MG63 (cell line): ENCODE measurements at regions not wholly inside any gene's neighbourhood (a gene's known extent, or its start where the extent isn't known, plus 50 kb on each side); places are given as distances from the start of the nearest gene placed in this dataset.

ENCODE experiments used
- DNase-seq: peaks from one replicate; pipeline ENCODE4 v3.0.0-alpha.2; 2020
- H3K27me3 ChIP-seq: fragments of 250-450 bp; sonication (Bioruptor Pico); 2 replicates; pipeline ENCODE4 v1.5.1; 2020; ENCODE audit warnings: mild to moderate bottlenecking, moderate library complexity
- H3K36me3 ChIP-seq: fragments of 250-450 bp; sonication (Bioruptor Pico); 2 replicates; pipeline ENCODE4 v1.5.1; 2020; ENCODE audit warnings: mild to moderate bottlenecking, moderate library complexity
- H3K4me3 ChIP-seq: fragments of 250-450 bp; sonication (Bioruptor Pico); 2 replicates; pipeline ENCODE4 v1.5.1; 2020; ENCODE audit warnings: mild to moderate bottlenecking, moderate library complexity
- H3K9me3 ChIP-seq: fragments of 250-450 bp; sonication (Bioruptor Pico); 2 replicates; pipeline ENCODE4 v1.5.1; 2020; ENCODE audit warnings: mild to moderate bottlenecking, moderate library complexity

- no peak overlapping the region for H3K4me3 ChIP-seq
- no peaks in the 10 kb centered on the region for H3K27me3 ChIP-seq
- no peak for DNase-seq
These were observed 342.8 kb upstream of the RAB6C start for GRCh38 chr2:129636692-129637091.

GRCh38 chr2:129641371-129641770, 338.1 kb upstream of the RAB6C start:
- no peak for DNase-seq
- no peak overlapping the region for H3K4me3 ChIP-seq
- no peaks in the 10 kb centered on the region for H3K36me3 ChIP-seq
- no peaks in the 10 kb centered on the region for H3K27me3 ChIP-seq
- no peaks in the 10 kb centered on the region for H3K9me3 ChIP-seq

More at GRCh38 chr2:129636692-129637091, 342.8 kb upstream of the RAB6C start:
- Histone ChIP-seq H3K36me3 (no peaks in the 10 kb centered on the region), H3K9me3 (no peaks in the 10 kb centered on the region)

- H3K36me3 ChIP-seq = no peaks in the 10 kb centered on the region
- no peak for DNase-seq
- no peaks in the 10 kb centered on the region for H3K9me3 ChIP-seq
- H3K27me3 ChIP-seq = no peaks in the 10 kb centered on the region
- H3K4me3 ChIP-seq = no peak overlapping the region
These were observed 336.9 kb upstream of the RAB6C start for GRCh38 chr2:129642526-129643043.

GRCh38 chr2:129645335-129645734, 334.1 kb upstream of the RAB6C start:
- no peak for DNase-seq

GRCh38 chr2:129646107-129646506, 333.4 kb upstream of the RAB6C start:
- Histone ChIP-seq H3K27me3 (no peaks in the 10 kb centered on the region), H3K4me3 (no peak overlapping the region), H3K9me3 (no peaks in the 10 kb centered on the region), H3K36me3 (no peaks in the 10 kb centered on the region)
- DNase-seq = no peak

More at GRCh38 chr2:129645335-129645734, 334.1 kb upstream of the RAB6C start:
- H3K9me3 ChIP-seq = no peaks in the 10 kb centered on the region
- H3K4me3 ChIP-seq = no peak overlapping the region
- no peaks in the 10 kb centered on the region for H3K36me3 ChIP-seq
- H3K27me3 ChIP-seq = no peaks in the 10 kb centered on the region

- Histone ChIP-seq H3K9me3 (no peaks in the 10 kb centered on the region), H3K27me3 (no peaks in the 10 kb centered on the region), H3K4me3 (no peak overlapping the region), H3K36me3 (no peaks in the 10 kb centered on the region)
- DNase-seq = no peak
These were observed 326.2 kb upstream of the RAB6C start for GRCh38 chr2:129653246-129653645.

GRCh38 chr2:129654331-129654730, 325.1 kb upstream of the RAB6C start:
- Histone ChIP-seq H3K9me3 (no peaks in the 10 kb centered on the region), H3K36me3 (no peaks in the 10 kb centered on the region), H3K27me3 (no peaks in the 10 kb centered on the region), H3K4me3 (no peak overlapping the region)
- no peak for DNase-seq

- Histone ChIP-seq H3K9me3 (no peaks in the 10 kb centered on the region), H3K27me3 (no peaks in the 10 kb centered on the region), H3K4me3 (no peak overlapping the region), H3K36me3 (no peaks in the 10 kb centered on the region)
- no peak for DNase-seq
These were observed 323.3 kb upstream of the RAB6C start for GRCh38 chr2:129656081-129656598.

- DNase-seq = no peak
- H3K27me3 ChIP-seq = no peaks in the 10 kb centered on the region
- H3K9me3 ChIP-seq = no peaks in the 10 kb centered on the region
- H3K4me3 ChIP-seq = no peak overlapping the region
- no peaks in the 10 kb centered on the region for H3K36me3 ChIP-seq
These were observed 321.0 kb upstream of the RAB6C start for GRCh38 chr2:129658430-129658829.

- Histone ChIP-seq H3K9me3 (no peaks in the 10 kb centered on the region), H3K27me3 (no peaks in the 10 kb centered on the region), H3K36me3 (no peaks in the 10 kb centered on the region), H3K4me3 (no peak overlapping the region)
- no peak for DNase-seq
These were observed 317.5 kb upstream of the RAB6C start for GRCh38 chr2:129661935-129662334.

GRCh38 chr2:129667577-129667976, 311.9 kb upstream of the RAB6C start:
- no peak for DNase-seq
- Histone ChIP-seq H3K27me3 (no peaks in the 10 kb centered on the region), H3K9me3 (no peaks in the 10 kb centered on the region), H3K4me3 (no peak overlapping the region), H3K36me3 (no peaks in the 10 kb centered on the region)

- no peak for DNase-seq
- no peaks in the 10 kb centered on the region for H3K36me3 ChIP-seq
- no peak overlapping the region for H3K4me3 ChIP-seq
- H3K9me3 ChIP-seq = no peaks in the 10 kb centered on the region
- H3K27me3 ChIP-seq = no peaks in the 10 kb centered on the region
These were observed 306.9 kb upstream of the RAB6C start for GRCh38 chr2:129672521-129672920.

GRCh38 chr2:129673234-129673633, 306.2 kb upstream of the RAB6C start:
- Histone ChIP-seq H3K4me3 (no peak overlapping the region), H3K27me3 (no peaks in the 10 kb centered on the region)
- DNase-seq = no peak

GRCh38 chr2:129673847-129674711, 305.4 kb upstream of the RAB6C start:
- Histone ChIP-seq H3K27me3 (no peaks in the 10 kb centered on the region), H3K4me3 (no peak overlapping the region), H3K9me3 (no peaks in the 10 kb centered on the region), H3K36me3 (no peaks in the 10 kb centered on the region)
- no peak for DNase-seq

More at GRCh38 chr2:129673234-129673633, 306.2 kb upstream of the RAB6C start:
- no peaks in the 10 kb centered on the region for H3K36me3 ChIP-seq
- H3K9me3 ChIP-seq = no peaks in the 10 kb centered on the region

- Histone ChIP-seq H3K36me3 (no peaks in the 10 kb centered on the region), H3K27me3 (no peaks in the 10 kb centered on the region), H3K9me3 (no peaks in the 10 kb centered on the region), H3K4me3 (no peak overlapping the region)
- DNase-seq = no peak
These were observed 300.7 kb upstream of the RAB6C start for GRCh38 chr2:129678751-129679150.

- Histone ChIP-seq H3K4me3 (no peak overlapping the region), H3K36me3 (no peaks in the 10 kb centered on the region), H3K27me3 (no peaks in the 10 kb centered on the region), H3K9me3 (no peaks in the 10 kb centered on the region)
- DNase-seq = no peak
These were observed 297.7 kb upstream of the RAB6C start for GRCh38 chr2:129681788-129682187.

- H3K27me3 ChIP-seq = no peaks in the 10 kb centered on the region
- no peaks in the 10 kb centered on the region for H3K36me3 ChIP-seq
- H3K9me3 ChIP-seq = no peaks in the 10 kb centered on the region
- H3K4me3 ChIP-seq = no peak overlapping the region
- DNase-seq = no peak
These were observed 289.6 kb upstream of the RAB6C start for GRCh38 chr2:129689653-129690448.
